ENCODE measurements at regions not wholly inside any gene's neighbourhood (a gene's known extent, or its start where the extent isn't known, plus 50 kb on each side); places are given as distances from the start of the nearest gene placed in this dataset.

DNA sequence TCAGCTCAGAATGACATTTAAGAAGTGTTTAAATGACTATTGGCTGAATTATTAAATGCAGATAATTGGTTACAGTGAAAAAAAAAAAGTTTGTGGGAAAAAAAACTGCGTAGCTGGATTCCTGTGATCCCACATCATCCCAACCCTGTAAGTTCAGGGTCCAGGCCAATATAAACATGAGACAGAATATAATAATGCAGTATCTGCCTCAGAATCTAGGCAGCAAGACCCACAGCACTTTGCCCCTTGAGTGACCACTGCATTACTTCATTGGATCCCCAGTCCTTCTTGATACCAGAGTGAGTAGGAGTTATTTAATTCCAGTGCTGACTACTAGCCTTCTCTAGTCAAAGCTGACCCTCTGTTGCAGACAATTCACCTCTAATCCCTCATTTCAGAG lies 272.6 kb downstream of the CCER1 start:
- no peak for TF ChIP-seq POLR2A (IDR thresholded peaks at IDR 0.05)
- TF ChIP-seq POLR2AphosphoS5 (IDR thresholded peaks at IDR 0.05): no peak
- TF ChIP-seq CTCF (IDR thresholded peaks at IDR 0.05): no peak

All from sigmoid colon (tissue), 4 donors.